Activated CD8-positive, alpha-beta T cell treated with anti-CD3 and anti-CD28 coated beads for 36 hours (primary cell): ENCODE measurements at regions not wholly inside any gene's neighbourhood (a gene's known extent, or its start where the extent isn't known, plus 50 kb on each side); places are given as distances from the start of the nearest gene placed in this dataset.

Source experiments
- ATAC-seq: fragments of 200-7000 bp; cut with Tn5 transposase; one replicate; pipeline ENCODE4 v1.10.0; 2021; ENCODE audit warnings: mild to moderate bottlenecking, moderate library complexity
- CTCF ChIA-PET: fragments of 350-600 bp; sonication (Branson Sonifier 250); formaldehyde crosslinking; loops from one replicate; lab custom pipeline; 2021; ENCODE audit warnings: antibody characterized with exemption; lab: Charles Lee
- POLR2A ChIA-PET: fragments of 350-600 bp; sonication (Branson Sonifier 250); formaldehyde crosslinking; loops from one replicate; lab custom pipeline; 2021; ENCODE audit warnings: antibody characterized with exemption; lab: Charles Lee
- DNase-seq: peaks from one replicate; pipeline ENCODE4 v3.0.0-alpha.2; 2020
- H3K27ac Mint-ChIP-seq: one replicate; pipeline ENCODE4 v1.8.0; 2021; ENCODE audit warnings: mild to moderate bottlenecking, mixed read lengths
- H3K27me3 Mint-ChIP-seq: one replicate; pipeline ENCODE4 v1.8.0; 2021; ENCODE audit warnings: mixed read lengths
- H3K36me3 Mint-ChIP-seq: one replicate; pipeline ENCODE4 v1.8.0; 2021; ENCODE audit warnings: low read depth, mixed read lengths
- H3K4me1 Mint-ChIP-seq: one replicate; pipeline ENCODE4 v1.8.0; 2021; ENCODE audit warnings: low read depth, mixed read lengths
- H3K4me3 Mint-ChIP-seq: one replicate; pipeline ENCODE4 v1.8.0; 2021; ENCODE audit warnings: mild to moderate bottlenecking, moderate library complexity, mixed read lengths
- H3K9me3 Mint-ChIP-seq: one replicate; pipeline ENCODE4 v1.8.0; 2021; ENCODE audit warnings: mixed read lengths
- CTCF ChIP-seq: fragments of 200-600 bp; IDR thresholded peaks from one replicate; pipeline ENCODE4 v1.8.0; 2022; ENCODE audit warnings: antibody characterized with exemption, mild to moderate bottlenecking
- intact Hi-C: fragments of 100-400 bp; cut with micrococcal nuclease; formaldehyde crosslinking; loops from one replicate; pipeline ENCODE4 v1.10.0; 2022

- Mint-ChIP-seq H3K4me1 (no peaks in the 10 kb centered on the region), H3K9me3 (no peaks in the 10 kb centered on the region), H3K27me3 (no peaks in the 10 kb centered on the region), H3K27ac (no peak overlapping the region), H3K36me3 (no peaks in the 10 kb centered on the region), H3K4me3 (no peak overlapping the region)
- no peak for TF ChIP-seq CTCF
- intact Hi-C loops: no loop called here
- POLR2A ChIA-PET: no interaction called here
- ATAC-seq: no peak
- CTCF ChIA-PET: no interaction called here
- no peak for DNase-seq
Measured at GRCh38 chrX:150303386-150304097, 59.6 kb upstream of the MAMLD1 start.

GRCh38 chrX:150306002-150306401, 57.1 kb upstream of the MAMLD1 start:
- Mint-ChIP-seq H3K4me1 (no peaks in the 10 kb centered on the region), H3K27ac (no peak overlapping the region), H3K4me3 (no peak overlapping the region), H3K36me3 (no peaks in the 10 kb centered on the region), H3K9me3 (no peaks in the 10 kb centered on the region), H3K27me3 (no peaks in the 10 kb centered on the region)
- intact Hi-C loops: no loop called here
- ChIA-PET POLR2A (no interaction called here), CTCF (no interaction called here)
- DNase-seq (no peak), ATAC-seq (no peak)
- TF ChIP-seq CTCF: no peak

- ChIA-PET POLR2A (no interaction called here), CTCF (no interaction called here)
- no peaks in the 10 kb centered on the region for H3K27me3 Mint-ChIP-seq
- no peaks in the 10 kb centered on the region for H3K36me3 Mint-ChIP-seq
- intact Hi-C loops: no loop called here
- H3K27ac Mint-ChIP-seq: no peak overlapping the region
- H3K9me3 Mint-ChIP-seq: no peaks in the 10 kb centered on the region
- ATAC-seq (no peak), DNase-seq (no peak)
- H3K4me1 Mint-ChIP-seq: no peaks in the 10 kb centered on the region
- TF ChIP-seq CTCF: no peak
- H3K4me3 Mint-ChIP-seq: no peak overlapping the region
Measured at GRCh38 chrX:150308041-150308440, 55.1 kb upstream of the MAMLD1 start.

- Mint-ChIP-seq H3K27me3 (no peaks in the 10 kb centered on the region), H3K36me3 (no peaks in the 10 kb centered on the region), H3K4me3 (no peak overlapping the region), H3K9me3 (no peaks in the 10 kb centered on the region), H3K27ac (no peak overlapping the region), H3K4me1 (no peaks in the 10 kb centered on the region)
- ChIA-PET CTCF (no interaction called here), POLR2A (no interaction called here)
- ATAC-seq (no peak), DNase-seq (no peak)
- TF ChIP-seq CTCF: no peak
- intact Hi-C loops: no loop called here
Measured at GRCh38 chrX:150308532-150309157, 54.5 kb upstream of the MAMLD1 start.

- Mint-ChIP-seq H3K36me3 (no peaks in the 10 kb centered on the region), H3K4me1 (no peaks in the 10 kb centered on the region), H3K4me3 (no peak overlapping the region), H3K27ac (no peak overlapping the region), H3K27me3 (no peaks in the 10 kb centered on the region), H3K9me3 (no peaks in the 10 kb centered on the region)
- no peak for DNase-seq
- ATAC-seq: no peak
- POLR2A ChIA-PET: no interaction called here
- CTCF ChIA-PET: no interaction called here
- TF ChIP-seq CTCF: no peak
- intact Hi-C loops: no loop called here
Measured at GRCh38 chrX:150310417-150310816, 52.7 kb upstream of the MAMLD1 start.
